ENCODE measurements at regions not wholly inside any gene's neighbourhood (a gene's known extent, or its start where the extent isn't known, plus 50 kb on each side); places are given as distances from the start of the nearest gene placed in this dataset.

GRCh38 chr5:110150199-110150598 lies 460.5 kb downstream of the MAN2A1 start:
- no peak overlapping the region for H3K4me3 ChIP-seq (ENCODE audit: insufficient read depth, low read depth, low read length)
- no peaks in the 10 kb centered on the region for H3K27me3 ChIP-seq (ENCODE audit: control insufficient read depth, insufficient read depth, low read length)
- dilution Hi-C loops (cut with HindIII; ENCODE audit: low sequenced_read_pairs, unreplicated experiment) (no loop called here), in situ Hi-C loops (cut with MboI; ENCODE audit: low sequenced_read_pairs) (no loop called here), intact Hi-C loops (cut with micrococcal nuclease) (no loop called here)
- ChIA-PET CTCF (no interaction called here), POLR2A (ENCODE audit: unreplicated experiment) (no interaction called here)
- no peak overlapping the region for H3K14ac ChIP-seq (replicated peaks; ENCODE audit: low read depth, low read length)
- H3K4ac ChIP-seq (ENCODE audit: low read depth, low read length), result no peak overlapping the region
- H3K36me3 ChIP-seq (ENCODE audit: control insufficient read depth, insufficient read depth, low read length), result no peaks in the 10 kb centered on the region
- H3K56ac ChIP-seq (ENCODE audit: extremely low read depth, insufficient read depth, low read length), result no peak overlapping the region
- no peak for DNase-seq
- H4K5ac ChIP-seq (ENCODE audit: low read depth, low read length), result no peak overlapping the region
- H2AFZ ChIP-seq (replicated peaks; ENCODE audit: low read length, poor library complexity), result no peak overlapping the region
- no peak overlapping the region for H2BK120ac ChIP-seq (ENCODE audit: low read depth, low read length)
- H3K9me1 ChIP-seq (ENCODE audit: insufficient read depth, low read length), result no peaks in the 10 kb centered on the region
- H3K4me1 ChIP-seq (ENCODE audit: control insufficient read depth, insufficient read depth, low read length), result no peaks in the 10 kb centered on the region
- no peak overlapping the region for H3K27ac ChIP-seq (ENCODE audit: insufficient read depth, low read length)
- H3K9me3 ChIP-seq (ENCODE audit: control insufficient read depth, insufficient read depth, low read length), result 0 out of 2 replicates have a peak, but pooled peaks cover 5% of the 10 kb centered on the region
- no peak overlapping the region for H2BK5ac ChIP-seq (ENCODE audit: low read depth, low read length, poor library complexity, severe bottlenecking)
- no peak overlapping the region for H3K9ac ChIP-seq (ENCODE audit: low read depth, low read length)
- ATAC-seq (ENCODE audit: low read depth), result no peak
- no peak overlapping the region for H4K91ac ChIP-seq (ENCODE audit: insufficient read depth, low read depth, low read length)
- H2AK9ac ChIP-seq (replicated peaks; ENCODE audit: low read depth, low read length, poor library complexity), result no peak overlapping the region
- H3K23ac ChIP-seq (ENCODE audit: low read depth, low read length), result no peak overlapping the region
- no peak overlapping the region for H3K4me2 ChIP-seq (ENCODE audit: low read depth, low read length)
- H2BK15ac ChIP-seq (ENCODE audit: low read depth, low read length), result no peak overlapping the region
- no CpG with 5 or more reads among the region's 5 CpGs for WGBS, 2 experiments (ENCODE audit: extremely low coverage in 2 of 2, insufficient read length in 1 of 2)
- BruUV-seq (replicated peaks), result no TSS peak
- no peaks in the 10 kb centered on the region for H4K20me1 ChIP-seq (ENCODE audit: insufficient read depth, low read length)
- no peak for TF ChIP-seq CHD1 (IDR thresholded peaks at IDR 0.05; ENCODE audit: low read depth, low read length)
- TF ChIP-seq NFE2L2 (IDR thresholded peaks at IDR 0.05; ENCODE audit: low read depth, low read length), result no peak
- TF ChIP-seq RFX5 (IDR thresholded peaks at IDR 0.05; ENCODE audit: low read depth, low read length), result no peak
- TF ChIP-seq RCOR1 (IDR thresholded peaks at IDR 0.05; ENCODE audit: insufficient replicate concordance, low read length), result no peak
- TF ChIP-seq ELK1 (IDR thresholded peaks at IDR 0.05; ENCODE audit: borderline replicate concordance, low read depth, low read length), result no peak
- TF ChIP-seq SMC3 (IDR thresholded peaks at IDR 0.05; ENCODE audit: low read depth, low read length), result no peak
- no peak for TF ChIP-seq RAD21 (IDR thresholded peaks at IDR 0.05; ENCODE audit: low read length)
- TF ChIP-seq MAFK (IDR thresholded peaks at IDR 0.05; ENCODE audit: low read depth, low read length), result no peak
- TF ChIP-seq MAZ (IDR thresholded peaks at IDR 0.05; ENCODE audit: borderline replicate concordance, low read depth, low read length), result no peak
- no peak for TF ChIP-seq FOS (IDR thresholded peaks at IDR 0.05; ENCODE audit: low read depth, low read length)
- no peak for TF ChIP-seq BHLHE40 (IDR thresholded peaks at IDR 0.05; ENCODE audit: low read depth, low read length)
- no peak for TF ChIP-seq MXI1 (IDR thresholded peaks at IDR 0.05; ENCODE audit: borderline replicate concordance, low read depth, low read length)
- no peak for TF ChIP-seq POLR2A (IDR thresholded peaks at IDR 0.05; ENCODE audit: low read depth, low read length)
- TF ChIP-seq CTCF (conservative IDR thresholded peaks at IDR 0.05; ENCODE audit: low read depth, low read length), result no peak
- TF ChIP-seq USF2 (IDR thresholded peaks at IDR 0.05; ENCODE audit: low read depth, low read length), result no peak
- no peak for TF ChIP-seq CEBPB (IDR thresholded peaks at IDR 0.05; ENCODE audit: low read depth, low read length)
- H2AK5ac ChIP-seq (ENCODE audit: low read depth, low read length), result no peak overlapping the region
- no peak overlapping the region for H2BK20ac ChIP-seq (ENCODE audit: low read depth, low read length)
- no peak overlapping the region for H3K18ac ChIP-seq (ENCODE audit: low read depth, low read length)
- H4K8ac ChIP-seq (ENCODE audit: low read depth in 2 of 2, low read length in 2 of 2), result no peak overlapping the region
- no peaks in the 10 kb centered on the region for H3K79me1 ChIP-seq (ENCODE audit: low read depth in 1 of 2, low read length in 2 of 2)

Data from IMR-90 (cell line).